Endothelial cell (in vitro differentiated cells): ENCODE measurements at regions not wholly inside any gene's neighbourhood (a gene's known extent, or its start where the extent isn't known, plus 50 kb on each side); places are given as distances from the start of the nearest gene placed in this dataset.

Experiments
- DNase-seq: peaks from one replicate; pipeline ENCODE4 v3.0.0; 2021; ENCODE audit warnings: low spot score
- H3K27ac Mint-ChIP-seq: one replicate; pipeline ENCODE4 v1.8.0; 2021; ENCODE audit warnings: mixed read lengths, inconsistent platforms; ENCODE audit not compliant: unreplicated experiment
- H3K27me3 Mint-ChIP-seq: one replicate; pipeline ENCODE4 v1.8.0; 2021; ENCODE audit warnings: mild to moderate bottlenecking, moderate library complexity, mixed read lengths, inconsistent platforms; ENCODE audit not compliant: unreplicated experiment
- H3K36me3 Mint-ChIP-seq: one replicate; pipeline ENCODE4 v1.8.0; 2021; ENCODE audit warnings: mild to moderate bottlenecking, low read depth, mixed read lengths, inconsistent platforms; ENCODE audit not compliant: unreplicated experiment
- H3K4me1 Mint-ChIP-seq: one replicate; pipeline ENCODE4 v1.8.0; 2021; ENCODE audit warnings: mild to moderate bottlenecking, mixed read lengths, inconsistent platforms; ENCODE audit not compliant: unreplicated experiment
- H3K4me3 Mint-ChIP-seq: one replicate; pipeline ENCODE4 v1.8.0; 2021; ENCODE audit warnings: mild to moderate bottlenecking, mixed read lengths, inconsistent platforms; ENCODE audit not compliant: unreplicated experiment
- H3K9me3 Mint-ChIP-seq: one replicate; pipeline ENCODE4 v1.8.0; 2021; ENCODE audit warnings: mixed read lengths, inconsistent platforms; ENCODE audit not compliant: unreplicated experiment
- TF ChIP-seq, protein P1 (sequence below): fragments of 200-600 bp; sonication (generic); IDR thresholded peaks from one replicate; pipeline ENCODE4 v1.5.0; 2021; ENCODE audit warnings: antibody characterized with exemption; ENCODE audit not compliant: unreplicated experiment

DNA sequence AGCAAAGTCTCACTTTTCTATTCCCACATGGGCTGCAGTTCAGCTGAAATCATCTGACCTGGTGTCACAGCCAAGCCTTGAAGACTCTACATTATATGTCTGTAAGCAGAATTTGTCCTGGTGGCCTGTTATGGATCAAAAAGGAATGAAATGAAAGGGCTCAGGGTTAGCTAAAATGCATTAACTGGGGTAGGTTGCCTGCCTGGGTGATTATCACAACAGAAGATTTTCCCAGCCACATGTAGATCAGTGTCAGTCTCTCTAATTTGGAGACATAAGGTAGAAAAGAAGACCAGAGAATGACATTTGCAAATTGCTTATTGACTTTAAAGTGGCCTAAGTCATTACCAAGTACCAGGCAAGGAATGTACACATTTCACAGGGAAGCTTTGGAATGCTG, 289.0 kb downstream of the CAAP1 start:
- Mint-ChIP-seq H3K27ac (no peak overlapping the region), H3K9me3 (no peaks in the 10 kb centered on the region), H3K4me1 (peaks cover 2% of the 10 kb centered on the region), H3K36me3 (no peaks in the 10 kb centered on the region), H3K4me3 (no peak overlapping the region), H3K27me3 (peaks cover 2% of the 10 kb centered on the region)
- DNase-seq: no peak
- TF ChIP-seq, protein P1, sequence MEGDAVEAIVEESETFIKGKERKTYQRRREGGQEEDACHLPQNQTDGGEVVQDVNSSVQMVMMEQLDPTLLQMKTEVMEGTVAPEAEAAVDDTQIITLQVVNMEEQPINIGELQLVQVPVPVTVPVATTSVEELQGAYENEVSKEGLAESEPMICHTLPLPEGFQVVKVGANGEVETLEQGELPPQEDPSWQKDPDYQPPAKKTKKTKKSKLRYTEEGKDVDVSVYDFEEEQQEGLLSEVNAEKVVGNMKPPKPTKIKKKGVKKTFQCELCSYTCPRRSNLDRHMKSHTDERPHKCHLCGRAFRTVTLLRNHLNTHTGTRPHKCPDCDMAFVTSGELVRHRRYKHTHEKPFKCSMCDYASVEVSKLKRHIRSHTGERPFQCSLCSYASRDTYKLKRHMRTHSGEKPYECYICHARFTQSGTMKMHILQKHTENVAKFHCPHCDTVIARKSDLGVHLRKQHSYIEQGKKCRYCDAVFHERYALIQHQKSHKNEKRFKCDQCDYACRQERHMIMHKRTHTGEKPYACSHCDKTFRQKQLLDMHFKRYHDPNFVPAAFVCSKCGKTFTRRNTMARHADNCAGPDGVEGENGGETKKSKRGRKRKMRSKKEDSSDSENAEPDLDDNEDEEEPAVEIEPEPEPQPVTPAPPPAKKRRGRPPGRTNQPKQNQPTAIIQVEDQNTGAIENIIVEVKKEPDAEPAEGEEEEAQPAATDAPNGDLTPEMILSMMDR: no peak

DNA sequence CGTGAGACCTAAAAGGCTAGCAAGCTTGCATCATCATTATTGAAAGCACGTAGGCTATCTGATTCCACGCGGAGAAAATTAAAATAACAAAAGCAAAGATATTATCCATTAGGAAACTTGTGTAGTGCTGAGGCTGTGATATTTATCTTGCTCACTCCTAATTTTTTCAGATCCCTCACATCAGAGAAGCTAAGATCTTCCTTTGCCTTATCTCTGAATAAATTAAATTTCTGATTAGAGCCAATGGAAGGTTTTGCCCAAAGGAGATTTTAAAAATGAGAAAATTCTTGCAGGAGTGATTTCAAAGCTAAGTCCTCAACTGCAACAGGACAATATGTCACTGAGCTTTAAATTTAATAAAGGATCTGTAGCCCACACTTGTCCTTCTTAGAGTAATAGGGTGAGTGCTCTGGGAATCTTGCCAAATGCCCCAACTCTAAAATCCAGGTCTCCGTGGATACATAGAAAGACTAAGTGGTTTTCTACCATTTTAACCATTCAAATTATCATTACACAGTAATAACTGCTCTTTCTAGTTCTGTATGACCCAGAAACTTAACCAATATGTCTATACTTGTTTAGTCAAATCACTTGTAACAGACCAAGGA, 295.0 kb downstream of the CAAP1 start:
- Mint-ChIP-seq H3K4me3 (no peak overlapping the region), H3K9me3 (no peaks in the 10 kb centered on the region), H3K27me3 (no peaks in the 10 kb centered on the region), H3K36me3 (no peaks in the 10 kb centered on the region), H3K4me1 (no peaks in the 10 kb centered on the region), H3K27ac (no peak overlapping the region)
- TF ChIP-seq, protein P1: no peak
- DNase-seq: no peak

DNA sequence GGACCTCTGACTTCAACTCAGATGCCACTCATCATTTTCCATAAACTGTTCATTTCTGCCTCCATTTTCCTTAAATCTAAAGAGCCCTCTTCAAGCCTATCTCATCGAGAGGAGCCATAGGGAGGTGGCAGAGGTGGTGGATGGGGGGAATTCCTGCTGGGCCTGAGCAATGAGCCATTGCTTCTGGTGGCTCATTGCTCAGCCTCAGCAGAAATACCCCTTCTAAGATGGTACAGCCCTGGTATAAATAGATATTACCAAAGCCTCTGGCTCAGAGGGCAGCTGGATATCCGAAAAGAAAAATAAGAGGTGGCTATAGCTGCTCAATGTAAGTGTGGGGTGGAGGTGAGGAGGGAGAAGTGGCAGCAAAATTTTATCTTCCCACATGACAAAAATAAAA, 313.5 kb downstream of the CAAP1 start:
- Mint-ChIP-seq H3K4me3 (no peak overlapping the region), H3K27me3 (no peaks in the 10 kb centered on the region), H3K36me3 (no peaks in the 10 kb centered on the region), H3K4me1 (no peaks in the 10 kb centered on the region), H3K9me3 (no peaks in the 10 kb centered on the region), H3K27ac (no peak overlapping the region)
- no peak for DNase-seq
- TF ChIP-seq, protein P1: no peak

DNA sequence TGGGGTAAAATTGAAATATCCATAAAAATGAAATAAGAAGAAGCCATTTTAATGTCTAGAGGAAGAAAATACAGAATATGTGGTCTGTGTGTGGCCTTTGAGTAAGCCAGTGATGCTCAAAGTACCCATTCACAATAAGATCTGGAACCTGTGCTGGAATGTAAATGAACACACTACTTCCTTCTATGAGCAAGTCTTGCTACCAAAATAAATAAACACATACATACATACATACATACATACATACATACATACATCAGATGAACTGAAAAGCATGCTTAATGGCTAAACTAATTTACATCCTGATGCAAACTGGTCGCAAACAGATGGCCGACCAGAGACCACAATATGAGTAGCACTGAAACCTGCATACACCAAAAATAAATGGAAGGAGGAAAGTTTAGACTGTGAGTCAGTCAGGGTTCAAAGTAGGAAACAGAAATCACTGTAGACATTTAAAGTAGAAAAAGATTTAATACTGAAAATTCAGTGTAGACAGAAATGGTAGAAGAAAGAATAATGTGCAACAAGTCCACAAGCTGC, 317.6 kb downstream of the CAAP1 start:
- Mint-ChIP-seq H3K27ac (no peak overlapping the region), H3K4me3 (no peak overlapping the region), H3K36me3 (no peaks in the 10 kb centered on the region), H3K4me1 (no peaks in the 10 kb centered on the region), H3K27me3 (no peaks in the 10 kb centered on the region), H3K9me3 (no peaks in the 10 kb centered on the region)
- TF ChIP-seq, protein P1: no peak
- DNase-seq: no peak

DNA sequence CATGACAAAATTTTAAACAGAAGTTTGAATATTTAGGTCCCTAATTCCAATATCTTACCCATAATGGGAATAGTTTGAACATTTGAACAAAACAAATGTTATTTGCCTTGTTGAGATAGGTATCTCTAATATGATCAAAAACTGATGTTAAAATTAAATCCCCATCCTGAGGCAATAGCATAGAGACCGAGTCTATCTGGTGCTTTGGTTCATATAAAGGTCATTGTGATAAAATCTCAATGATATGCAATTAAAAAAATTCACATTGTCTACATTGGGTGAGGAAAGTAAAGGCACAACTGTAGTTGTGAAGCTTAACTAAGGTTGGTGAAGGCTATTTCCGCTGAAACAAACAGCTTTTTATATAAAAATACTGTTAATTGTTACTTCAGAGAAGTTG, 318.3 kb downstream of the CAAP1 start:
- no peaks in the 10 kb centered on the region for H3K27me3 Mint-ChIP-seq
- TF ChIP-seq, protein P1: no peak
- H3K27ac Mint-ChIP-seq: no peak overlapping the region
- H3K9me3 Mint-ChIP-seq: no peaks in the 10 kb centered on the region
- H3K4me3 Mint-ChIP-seq: no peak overlapping the region
- H3K4me1 Mint-ChIP-seq: no peaks in the 10 kb centered on the region
- no peak for DNase-seq
- H3K36me3 Mint-ChIP-seq: no peaks in the 10 kb centered on the region
